Chondrocyte (in vitro differentiated cells): ENCODE measurements at regions not wholly inside any gene's neighbourhood (a gene's known extent, or its start where the extent isn't known, plus 50 kb on each side); places are given as distances from the start of the nearest gene placed in this dataset.
A peak's percentile ranks its signal among the peaks of the same experiment; 100 is the strongest.

ENCODE experiments used
- DNase-seq: peaks from one replicate; pipeline ENCODE4 v3.0.0; 2021; ENCODE audit warnings: mixed read lengths, low spot score
- H3K27ac Mint-ChIP-seq: one replicate; pipeline ENCODE4 v1.8.0; 2021; ENCODE audit warnings: mild to moderate bottlenecking, moderate library complexity, mixed read lengths; ENCODE audit not compliant: unreplicated experiment
- H3K27me3 Mint-ChIP-seq: 2 replicates; pipeline ENCODE4 v1.8.0; 2021; ENCODE audit warnings: low read depth, mixed read lengths
- H3K36me3 Mint-ChIP-seq: 2 replicates; pipeline ENCODE4 v1.8.0; 2021; ENCODE audit warnings: low read depth, mixed read lengths
- H3K4me1 Mint-ChIP-seq: 2 replicates; pipeline ENCODE4 v1.8.0; 2021; ENCODE audit warnings: low read depth, mild to moderate bottlenecking, mixed read lengths
- H3K4me3 Mint-ChIP-seq: one replicate; pipeline ENCODE4 v1.8.0; 2021; ENCODE audit warnings: mild to moderate bottlenecking, moderate library complexity, mixed read lengths; ENCODE audit not compliant: unreplicated experiment
- H3K9me3 Mint-ChIP-seq: 2 replicates; pipeline ENCODE4 v1.8.0; 2021; ENCODE audit warnings: low read depth, mixed read lengths
- TF ChIP-seq, protein P1 (sequence below): fragments of 200-600 bp; sonication (generic); IDR thresholded peaks from 2 replicates; pipeline ENCODE4 v1.5.0; 2021; ENCODE audit warnings: antibody characterized with exemption, mild to moderate bottlenecking, moderate library complexity

DNA sequence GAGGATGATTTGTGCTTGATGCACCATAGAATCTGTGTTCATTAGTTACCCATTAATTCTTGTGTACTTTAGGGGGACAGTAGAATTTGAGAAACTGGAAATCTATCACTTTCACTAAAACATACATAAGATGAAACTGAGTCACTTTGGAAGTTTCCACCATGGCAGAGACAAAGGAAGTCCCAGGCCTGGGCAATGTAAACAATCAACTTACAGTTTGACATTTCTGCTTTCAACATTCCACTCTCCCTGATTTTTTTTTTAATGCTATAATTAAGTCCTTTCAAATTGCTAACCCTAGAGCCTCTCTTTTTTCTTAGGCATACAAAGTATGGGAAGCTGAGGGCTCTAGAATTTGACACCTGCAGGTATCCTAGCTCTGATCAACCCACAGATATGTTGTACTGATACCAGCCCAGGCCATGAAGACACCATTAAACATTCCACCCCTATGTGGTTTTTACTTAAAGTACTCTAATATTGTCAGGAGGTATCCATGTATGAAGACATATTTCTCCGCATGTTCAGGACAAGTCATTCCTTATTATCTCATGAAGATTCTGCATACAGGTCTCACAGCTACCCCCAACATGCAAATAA is 88.5 kb upstream of the GLS start:
- H3K27ac Mint-ChIP-seq = peak overlapping the region; percentile 93
- no peaks in the 10 kb centered on the region for H3K36me3 Mint-ChIP-seq
- peak overlapping the region; percentile 39 for H3K4me3 Mint-ChIP-seq
- no peaks in the 10 kb centered on the region for H3K27me3 Mint-ChIP-seq
- TF ChIP-seq, protein P1, sequence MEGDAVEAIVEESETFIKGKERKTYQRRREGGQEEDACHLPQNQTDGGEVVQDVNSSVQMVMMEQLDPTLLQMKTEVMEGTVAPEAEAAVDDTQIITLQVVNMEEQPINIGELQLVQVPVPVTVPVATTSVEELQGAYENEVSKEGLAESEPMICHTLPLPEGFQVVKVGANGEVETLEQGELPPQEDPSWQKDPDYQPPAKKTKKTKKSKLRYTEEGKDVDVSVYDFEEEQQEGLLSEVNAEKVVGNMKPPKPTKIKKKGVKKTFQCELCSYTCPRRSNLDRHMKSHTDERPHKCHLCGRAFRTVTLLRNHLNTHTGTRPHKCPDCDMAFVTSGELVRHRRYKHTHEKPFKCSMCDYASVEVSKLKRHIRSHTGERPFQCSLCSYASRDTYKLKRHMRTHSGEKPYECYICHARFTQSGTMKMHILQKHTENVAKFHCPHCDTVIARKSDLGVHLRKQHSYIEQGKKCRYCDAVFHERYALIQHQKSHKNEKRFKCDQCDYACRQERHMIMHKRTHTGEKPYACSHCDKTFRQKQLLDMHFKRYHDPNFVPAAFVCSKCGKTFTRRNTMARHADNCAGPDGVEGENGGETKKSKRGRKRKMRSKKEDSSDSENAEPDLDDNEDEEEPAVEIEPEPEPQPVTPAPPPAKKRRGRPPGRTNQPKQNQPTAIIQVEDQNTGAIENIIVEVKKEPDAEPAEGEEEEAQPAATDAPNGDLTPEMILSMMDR = no peak
- H3K4me1 Mint-ChIP-seq = peaks cover 39% of the 10 kb centered on the region
- H3K9me3 Mint-ChIP-seq = no peaks in the 10 kb centered on the region
- DNase-seq = no peak

GRCh38 chr2:190792956-190793888 is 87.4 kb upstream of the GLS start:
- TF ChIP-seq, protein P1 = no peak
- H3K9me3 Mint-ChIP-seq = no peaks in the 10 kb centered on the region
- H3K4me3 Mint-ChIP-seq = no peak overlapping the region
- no peak for DNase-seq
- H3K27me3 Mint-ChIP-seq = no peaks in the 10 kb centered on the region
- peak overlapping the region; percentile 53 for H3K27ac Mint-ChIP-seq
- H3K36me3 Mint-ChIP-seq = no peaks in the 10 kb centered on the region
- H3K4me1 Mint-ChIP-seq = peaks cover 39% of the 10 kb centered on the region

DNA sequence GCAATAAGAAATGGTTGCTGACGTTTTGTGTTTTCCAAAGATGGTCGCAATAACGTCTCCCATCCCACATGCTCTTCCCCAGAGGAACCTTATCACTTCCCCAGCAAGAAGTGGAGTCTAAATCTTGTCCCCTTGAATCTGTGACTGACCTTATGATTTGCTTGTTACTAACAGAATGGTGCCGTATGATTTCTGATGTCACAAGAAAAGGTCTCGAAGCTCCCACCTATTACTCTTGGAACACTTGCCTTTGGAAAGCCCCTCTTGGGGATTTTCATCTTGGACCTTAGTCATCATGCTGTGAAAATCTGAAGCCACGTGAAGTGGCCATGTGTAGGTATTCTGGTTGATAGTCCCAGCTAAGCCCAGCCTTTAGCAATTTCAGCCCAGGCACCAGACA is 86.2 kb upstream of the GLS start:
- Mint-ChIP-seq H3K4me3 (no peak overlapping the region), H3K27ac (no peak overlapping the region), H3K36me3 (no peaks in the 10 kb centered on the region), H3K27me3 (no peaks in the 10 kb centered on the region), H3K9me3 (no peaks in the 10 kb centered on the region), H3K4me1 (peaks cover 38% of the 10 kb centered on the region)
- DNase-seq = no peak
- TF ChIP-seq, protein P1 = no peak

DNA sequence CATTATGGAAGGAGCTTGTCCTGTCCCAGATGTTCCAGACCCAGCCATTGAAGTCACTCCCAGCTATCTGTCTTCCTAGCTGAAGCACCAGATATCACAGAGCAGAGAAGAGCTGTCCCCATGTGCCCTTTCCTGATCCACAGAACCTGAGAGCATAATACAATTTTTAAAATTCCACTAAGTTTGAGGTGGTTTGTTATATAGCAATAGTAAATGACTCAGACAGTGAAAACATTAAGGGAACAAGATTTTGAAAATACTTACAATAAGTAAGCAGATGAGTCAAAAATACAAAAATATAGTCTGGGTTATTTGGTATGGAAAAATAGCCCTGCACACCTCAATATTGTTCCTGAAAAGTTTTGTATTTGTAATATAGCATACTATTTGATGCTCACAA is 85.8 kb upstream of the GLS start:
- Mint-ChIP-seq H3K27ac (no peak overlapping the region), H3K4me3 (no peak overlapping the region), H3K27me3 (no peaks in the 10 kb centered on the region), H3K36me3 (no peaks in the 10 kb centered on the region), H3K9me3 (no peaks in the 10 kb centered on the region), H3K4me1 (peaks cover 34% of the 10 kb centered on the region)
- TF ChIP-seq, protein P1 = no peak
- no peak for DNase-seq

DNA sequence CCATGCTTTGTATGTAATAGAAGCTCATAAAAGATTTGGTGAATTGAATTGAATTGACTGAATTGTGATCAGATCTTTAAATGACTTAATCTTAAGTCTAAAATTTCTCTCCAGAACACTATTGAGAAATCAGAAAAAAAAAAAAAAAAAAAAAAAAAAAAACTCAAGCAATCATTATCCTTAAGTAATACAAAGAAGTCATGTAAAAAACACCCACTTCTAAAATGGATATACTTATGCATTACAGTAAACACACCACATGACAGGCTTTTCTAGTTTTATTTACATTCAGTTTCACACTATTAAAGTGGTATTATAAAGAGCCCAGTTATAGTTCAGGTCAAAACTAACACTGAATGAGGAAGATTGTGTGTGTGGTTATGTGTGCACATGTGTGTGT is 84.9 kb upstream of the GLS start:
- TF ChIP-seq, protein P1 = no peak
- H3K36me3 Mint-ChIP-seq = no peaks in the 10 kb centered on the region
- no peaks in the 10 kb centered on the region for H3K9me3 Mint-ChIP-seq
- no peak overlapping the region for H3K4me3 Mint-ChIP-seq
- H3K27ac Mint-ChIP-seq = no peak overlapping the region
- peaks cover 32% of the 10 kb centered on the region for H3K4me1 Mint-ChIP-seq
- no peaks in the 10 kb centered on the region for H3K27me3 Mint-ChIP-seq
- DNase-seq = no peak
